ENCODE measurements at regions not wholly inside any gene's neighbourhood (a gene's known extent, or its start where the extent isn't known, plus 50 kb on each side); places are given as distances from the start of the nearest gene placed in this dataset.

DNA sequence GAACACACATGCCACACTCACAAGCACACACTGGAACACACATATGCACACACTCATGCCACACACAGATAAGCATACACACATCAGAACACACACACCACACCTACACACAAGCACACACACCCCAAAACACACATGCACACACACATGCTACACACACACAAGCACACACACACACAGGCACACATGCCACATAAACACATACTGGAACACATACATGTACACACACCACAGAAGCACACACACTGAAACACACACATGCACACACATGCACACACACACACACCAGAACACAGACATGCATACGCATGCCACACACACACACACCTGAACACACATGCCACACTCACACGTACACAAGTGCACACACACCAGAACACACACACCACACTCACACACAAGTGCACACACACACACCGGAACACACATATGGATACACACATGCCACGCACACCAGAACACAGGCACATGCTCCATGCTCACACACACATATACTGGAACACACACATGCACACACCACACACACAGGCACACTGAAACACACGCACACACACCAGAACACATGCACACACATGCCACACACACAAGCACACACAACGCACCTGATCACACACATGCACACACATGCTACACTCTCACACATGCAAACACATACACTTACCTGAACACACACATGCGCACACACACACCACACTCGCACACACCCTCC is 78.0 kb upstream of the IRX4 start:
- peaks cover 9% of the 10 kb centered on the region for H3K9me3 Mint-ChIP-seq (ENCODE audit: unreplicated experiment)

DNA sequence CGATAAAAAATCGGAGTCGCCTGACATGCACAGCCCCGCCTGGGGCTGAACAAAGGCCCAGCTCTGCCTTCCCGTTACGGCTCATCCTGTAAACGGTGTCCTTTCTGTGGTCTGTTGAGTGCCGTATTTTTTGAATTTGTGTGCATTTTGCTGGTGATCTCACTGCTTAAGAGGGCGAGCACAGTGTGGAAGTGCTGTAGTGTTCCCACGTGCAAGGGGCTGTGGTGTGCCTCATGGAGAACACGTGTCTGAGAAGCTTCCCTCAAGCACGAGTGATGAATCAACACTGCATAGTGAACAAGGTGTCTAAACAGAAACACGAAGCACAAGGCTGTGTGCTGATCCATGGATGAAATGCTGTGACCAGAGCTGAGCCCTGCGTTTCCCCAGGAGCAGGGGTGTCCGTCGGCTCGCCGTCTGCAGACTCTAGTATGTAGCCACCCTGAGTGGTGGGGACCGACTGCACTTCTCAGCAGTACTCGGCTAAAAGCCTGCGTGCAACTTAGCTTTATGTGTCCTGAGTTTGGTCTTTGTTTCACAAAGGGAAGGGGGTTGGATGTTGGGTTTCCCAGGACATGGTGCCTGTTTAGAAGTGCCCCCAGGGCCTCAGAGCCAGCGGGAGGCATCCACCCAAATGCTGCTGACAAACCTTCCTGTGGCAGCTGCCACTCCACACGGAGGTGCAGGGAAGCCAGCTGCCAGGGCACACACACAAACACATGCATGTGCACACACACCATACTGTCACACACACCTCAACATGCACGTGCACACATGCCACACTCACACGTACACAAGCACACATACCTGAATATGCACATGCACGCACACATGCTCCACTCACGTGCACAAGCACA is 77.2 kb upstream of the IRX4 start:
- no peak for TF ChIP-seq CTCF (IDR thresholded peaks at IDR 0.05; ENCODE audit: unreplicated experiment)
- peaks cover 19% of the 10 kb centered on the region for H3K4me1 Mint-ChIP-seq (ENCODE audit: insufficient read depth, unreplicated experiment)
- POLR2A ChIA-PET, result interaction anchor here (4.1 kb wide), 1 partner anchor 11 kb away, joined by 16 read pairs; no protein-coding TSS in a partner anchor
- DNase-seq (ENCODE audit: unreplicated experiment), result no peak
- H3K36me3 Mint-ChIP-seq (ENCODE audit: insufficient read depth, unreplicated experiment), result peaks cover 28% of the 10 kb centered on the region
- H3K27ac Mint-ChIP-seq (ENCODE audit: low read depth, unreplicated experiment), result no peak overlapping the region
- CTCF ChIA-PET, result no interaction called here
- no TSS peak for BruUV-seq (replicated peaks)
- intact Hi-C loops (cut with micrococcal nuclease), result no loop called here
- peaks cover 9% of the 10 kb centered on the region for H3K9me3 Mint-ChIP-seq (ENCODE audit: unreplicated experiment)
- H3K4me3 Mint-ChIP-seq (ENCODE audit: unreplicated experiment), result no peak overlapping the region
- no peaks in the 10 kb centered on the region for H3K27me3 Mint-ChIP-seq (ENCODE audit: insufficient read depth, unreplicated experiment)

More for the DNA sequence above, 78.0 kb upstream of the IRX4 start:
- ChIA-PET CTCF (interaction anchor here (0.7 to 1.3 kb wide), 2 partner anchors 12 to 726 kb away, joined by 3 read pairs; no protein-coding TSS in a partner anchor), POLR2A (interaction anchor here (0.8 to 4.1 kb wide), 3 partner anchors 12 to 14 kb away, joined by 3 to 16 read pairs (median 3); no protein-coding TSS in a partner anchor)
- Mint-ChIP-seq H3K4me3 (ENCODE audit: unreplicated experiment) (no peak overlapping the region), H3K4me1 (ENCODE audit: insufficient read depth, unreplicated experiment) (peaks cover 19% of the 10 kb centered on the region), H3K27me3 (ENCODE audit: insufficient read depth, unreplicated experiment) (no peaks in the 10 kb centered on the region), H3K27ac (ENCODE audit: low read depth, unreplicated experiment) (no peak overlapping the region), H3K36me3 (ENCODE audit: insufficient read depth, unreplicated experiment) (peaks cover 28% of the 10 kb centered on the region)
- intact Hi-C loops (cut with micrococcal nuclease), result no loop called here
- BruUV-seq (replicated peaks), result no TSS peak
- no peak for DNase-seq (ENCODE audit: unreplicated experiment)
- no peak for TF ChIP-seq CTCF (IDR thresholded peaks at IDR 0.05; ENCODE audit: unreplicated experiment)

- TF ChIP-seq CTCF (IDR thresholded peaks at IDR 0.05; ENCODE audit: unreplicated experiment), result no peak
- Mint-ChIP-seq H3K9me3 (ENCODE audit: unreplicated experiment) (peaks cover 9% of the 10 kb centered on the region), H3K4me3 (ENCODE audit: unreplicated experiment) (no peak overlapping the region), H3K27me3 (ENCODE audit: insufficient read depth, unreplicated experiment) (no peaks in the 10 kb centered on the region), H3K4me1 (ENCODE audit: insufficient read depth, unreplicated experiment) (peaks cover 19% of the 10 kb centered on the region), H3K27ac (ENCODE audit: low read depth, unreplicated experiment) (no peak overlapping the region), H3K36me3 (ENCODE audit: insufficient read depth, unreplicated experiment) (peaks cover 28% of the 10 kb centered on the region)
- CTCF ChIA-PET, result interaction anchor here (1.0 kb wide), 1 partner anchor 10 kb away, joined by 4 read pairs; no protein-coding TSS in a partner anchor
- POLR2A ChIA-PET, result interaction anchor here (4.1 kb wide), 1 partner anchor 10 kb away, joined by 16 read pairs; no protein-coding TSS in a partner anchor
- intact Hi-C loops (cut with micrococcal nuclease), result no loop called here
- DNase-seq (ENCODE audit: unreplicated experiment), result no peak
- no TSS peak for BruUV-seq (replicated peaks)
Measured at GRCh38 chr5:1959231-1959630, 76.5 kb upstream of the IRX4 start.

All from MCF 10A (cell line).